ENCODE measurements at regions not wholly inside any gene's neighbourhood (a gene's known extent, or its start where the extent isn't known, plus 50 kb on each side); places are given as distances from the start of the nearest gene placed in this dataset.

- no peak for DNase-seq
Measured at GRCh38 chr21:26784974-26785373, 60.2 kb downstream of the ADAMTS1 start.

- DNase-seq: peak; percentile 26
Measured at GRCh38 chr21:26783466-26784195, 61.6 kb downstream of the ADAMTS1 start.

GRCh38 chr21:26782747-26783146, 62.5 kb downstream of the ADAMTS1 start:
- DNase-seq: no peak

GRCh38 chr21:26782331-26782730, 62.9 kb downstream of the ADAMTS1 start:
- no peak for DNase-seq

GRCh38 chr21:26781331-26781730, 63.9 kb downstream of the ADAMTS1 start:
- DNase-seq: no peak

GRCh38 chr21:26777166-26777565, 68.0 kb downstream of the ADAMTS1 start:
- no peak for DNase-seq

GRCh38 chr21:26776310-26777021, 68.7 kb downstream of the ADAMTS1 start:
- peak; percentile 84 for DNase-seq

- DNase-seq: no peak
Measured at GRCh38 chr21:26773058-26773457, 72.2 kb downstream of the ADAMTS1 start.

- DNase-seq: peak; percentile 64
Measured at GRCh38 chr21:26769613-26770188, 75.5 kb downstream of the ADAMTS1 start.

- DNase-seq: no peak
Measured at GRCh38 chr21:26766826-26767325, 78.3 kb downstream of the ADAMTS1 start.

GRCh38 chr21:26761174-26761915, 83.9 kb downstream of the ADAMTS1 start:
- DNase-seq: no peak

GRCh38 chr21:26759731-26760130, 85.5 kb downstream of the ADAMTS1 start:
- DNase-seq: peak; percentile 25

- peak; percentile 24 for DNase-seq
Measured at GRCh38 chr21:26758083-26758880, 86.9 kb downstream of the ADAMTS1 start.

- peak; percentile 91 for DNase-seq
Measured at GRCh38 chr21:26756491-26757159, 88.6 kb downstream of the ADAMTS1 start.

GRCh38 chr21:26754853-26755252, 90.4 kb downstream of the ADAMTS1 start:
- DNase-seq: no peak

GRCh38 chr21:26753822-26754221, 91.4 kb downstream of the ADAMTS1 start:
- DNase-seq: peak; percentile 30

GRCh38 chr21:26752849-26753248, 92.4 kb downstream of the ADAMTS1 start:
- no peak for DNase-seq

- DNase-seq: no peak
Measured at GRCh38 chr21:26751305-26751704, 93.9 kb downstream of the ADAMTS1 start.

GRCh38 chr21:26748066-26748465, 97.1 kb downstream of the ADAMTS1 start:
- DNase-seq: no peak

GRCh38 chr21:26747216-26747615, 98.0 kb downstream of the ADAMTS1 start:
- DNase-seq: no peak

GRCh38 chr21:26743524-26743923, 101.7 kb downstream of the ADAMTS1 start:
- DNase-seq: no peak

- peak; percentile 44 for DNase-seq
Measured at GRCh38 chr21:26739189-26739588, 106.0 kb downstream of the ADAMTS1 start.
